ENCODE measurements at regions not wholly inside any gene's neighbourhood (a gene's known extent, or its start where the extent isn't known, plus 50 kb on each side); places are given as distances from the start of the nearest gene placed in this dataset.
"Not testable (repeated sequence)": the region's sequence is repeated elsewhere in the genome, so short reads cannot be mapped to it uniquely, and the experiment has no call there.

GRCh38 chr1:25007390-25008191 is 77.5 kb upstream of the RUNX3 start:
- DNase-seq (ENCODE audit: low read depth in 3 of 3, low spot score in 1 of 3): not testable (repeated sequence)

- DNase-seq (ENCODE audit: low read depth in 3 of 3, low spot score in 1 of 3): no peak
Observed at GRCh38 chr1:25006770-25007169, 76.7 kb upstream of the RUNX3 start.

GRCh38 chr1:25004355-25004754 is 74.3 kb upstream of the RUNX3 start:
- no peak for DNase-seq (ENCODE audit: low read depth in 3 of 3, low spot score in 1 of 3)

GRCh38 chr1:25003457-25004190 is 73.5 kb upstream of the RUNX3 start:
- DNase-seq (ENCODE audit: low read depth in 3 of 3, low spot score in 1 of 3): no peak

- DNase-seq (ENCODE audit: low read depth in 3 of 3, low spot score in 1 of 3): no peak
Observed at GRCh38 chr1:25003000-25003399, 72.9 kb upstream of the RUNX3 start.

- no peak for DNase-seq (ENCODE audit: low read depth in 3 of 3, low spot score in 1 of 3)
Observed at GRCh38 chr1:25001125-25001915, 71.2 kb upstream of the RUNX3 start.

- DNase-seq (ENCODE audit: low read depth in 3 of 3, low spot score in 1 of 3): no peak
Observed at GRCh38 chr1:24999906-25000305, 69.8 kb upstream of the RUNX3 start.

- DNase-seq (ENCODE audit: low read depth in 3 of 3, low spot score in 1 of 3): no peak
Observed at GRCh38 chr1:24999426-24999825, 69.3 kb upstream of the RUNX3 start.

- DNase-seq (ENCODE audit: low read depth in 3 of 3, low spot score in 1 of 3): no peak
Observed at GRCh38 chr1:24998563-24999245, 68.6 kb upstream of the RUNX3 start.

- DNase-seq (ENCODE audit: low read depth in 3 of 3, low spot score in 1 of 3): no peak
Observed at GRCh38 chr1:24996983-24997893, 67.2 kb upstream of the RUNX3 start.

GRCh38 chr1:24996456-24996855 is 66.4 kb upstream of the RUNX3 start:
- DNase-seq (ENCODE audit: low read depth in 3 of 3, low spot score in 1 of 3): no peak

- DNase-seq (ENCODE audit: low read depth in 3 of 3, low spot score in 1 of 3): no peak
Observed at GRCh38 chr1:24995661-24996060, 65.6 kb upstream of the RUNX3 start.

- no peak for DNase-seq (ENCODE audit: low read depth in 3 of 3, low spot score in 1 of 3)
Observed at GRCh38 chr1:24995140-24995539, 65.1 kb upstream of the RUNX3 start.

- no peak for DNase-seq (ENCODE audit: low read depth in 3 of 3, low spot score in 1 of 3)
Observed at GRCh38 chr1:24993871-24994580, 64.0 kb upstream of the RUNX3 start.

- no peak for DNase-seq (ENCODE audit: low read depth in 3 of 3, low spot score in 1 of 3)
Observed at GRCh38 chr1:24992761-24993211, 62.7 kb upstream of the RUNX3 start.

GRCh38 chr1:24992124-24992760 is 62.2 kb upstream of the RUNX3 start:
- no peak for DNase-seq (ENCODE audit: low read depth in 3 of 3, low spot score in 1 of 3)

- no peak for DNase-seq (ENCODE audit: low read depth in 3 of 3, low spot score in 1 of 3)
Observed at GRCh38 chr1:24991697-24992096, 61.6 kb upstream of the RUNX3 start.

GRCh38 chr1:24990779-24991641 is 60.9 kb upstream of the RUNX3 start:
- DNase-seq (ENCODE audit: low read depth in 3 of 3, low spot score in 1 of 3): no peak

All from stimulated activated CD4-positive, alpha-beta T cell treated with anti-CD3 and anti-CD28 coated beads, TNF-alpha, amount 100 ng/mL, for 1 hour (primary cell).